ENCODE measurements at regions not wholly inside any gene's neighbourhood (a gene's known extent, or its start where the extent isn't known, plus 50 kb on each side); places are given as distances from the start of the nearest gene placed in this dataset.

DNA sequence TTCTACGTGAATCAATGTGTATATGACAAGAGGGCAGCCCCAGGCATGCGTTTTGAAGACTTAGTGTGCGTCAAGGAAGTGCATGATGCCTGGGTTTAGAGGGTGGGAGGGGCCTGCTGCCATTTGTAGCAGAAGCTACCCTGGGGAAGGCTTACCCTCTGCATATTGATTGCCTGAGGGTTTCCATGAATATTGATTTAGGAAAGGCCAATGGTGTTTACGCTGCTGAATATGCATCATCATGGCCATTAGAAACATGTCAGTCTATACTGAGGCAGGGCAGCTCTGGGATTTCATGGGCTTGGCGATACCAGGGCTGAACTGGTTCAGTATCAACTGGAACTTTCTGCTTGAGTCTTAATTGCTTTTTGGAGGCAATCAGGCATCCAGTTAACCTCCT is 259.3 kb downstream of the DCDC2C start:
- DNase-seq: no peak

DNA sequence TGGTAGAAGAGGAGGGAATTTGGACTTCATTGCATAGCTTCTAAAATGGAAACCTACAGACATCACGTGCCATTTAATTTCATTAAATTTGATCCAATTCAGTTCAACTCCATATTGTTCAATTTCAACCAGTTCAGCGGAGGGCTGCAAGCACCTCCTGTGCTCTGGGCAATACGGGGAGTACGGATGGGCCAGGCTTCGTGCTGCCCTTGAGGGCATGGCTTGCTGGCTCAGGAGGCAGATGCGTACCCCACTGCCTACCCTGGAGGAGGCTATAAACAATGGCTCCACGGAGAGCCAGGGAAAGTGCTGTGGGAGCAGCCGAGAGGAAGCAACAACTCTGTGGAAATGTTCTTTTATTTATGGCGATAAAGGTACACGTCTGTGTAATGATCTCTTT is 261.8 kb downstream of the DCDC2C start:
- DNase-seq: no peak

DNA sequence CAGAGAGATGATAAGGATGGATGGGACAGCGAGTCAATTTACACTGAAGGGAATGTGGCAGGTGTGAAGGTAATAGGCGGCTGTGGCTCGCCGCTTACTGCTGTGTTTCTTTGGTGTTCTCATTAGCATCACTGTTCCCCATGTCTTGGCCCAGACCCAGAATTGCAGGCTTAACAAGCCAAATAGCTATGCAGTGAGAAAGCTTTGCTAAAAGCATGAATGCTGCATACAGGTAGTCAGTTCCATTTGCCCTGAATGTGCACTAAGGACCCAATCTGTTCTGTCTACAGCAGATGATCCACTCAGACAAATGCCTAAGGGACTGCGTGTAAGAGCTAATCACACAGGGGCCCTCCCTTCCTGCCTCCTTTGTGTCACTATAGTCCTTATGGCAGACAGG is 262.6 kb downstream of the DCDC2C start:
- no peak for DNase-seq

DNA sequence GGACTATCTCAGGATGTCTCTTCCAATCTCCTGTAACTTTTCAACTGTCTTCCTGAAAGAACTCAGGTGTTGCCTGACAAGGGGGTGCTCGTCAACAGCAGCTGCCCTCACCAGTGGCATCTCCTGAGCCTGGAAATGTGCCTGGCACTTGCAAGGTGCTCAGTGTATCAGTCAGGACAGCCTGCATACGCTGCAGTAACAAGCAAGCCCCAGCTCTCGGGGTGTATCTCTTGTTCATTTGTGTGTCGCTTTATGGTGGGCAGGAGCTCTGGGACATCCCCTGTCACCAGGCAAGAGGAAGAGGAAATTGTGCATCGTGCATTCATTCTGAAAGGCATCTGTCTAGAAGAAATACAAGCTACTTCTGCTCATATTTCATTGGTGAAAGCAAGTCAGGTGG is 263.1 kb downstream of the DCDC2C start:
- no peak for DNase-seq

DNA sequence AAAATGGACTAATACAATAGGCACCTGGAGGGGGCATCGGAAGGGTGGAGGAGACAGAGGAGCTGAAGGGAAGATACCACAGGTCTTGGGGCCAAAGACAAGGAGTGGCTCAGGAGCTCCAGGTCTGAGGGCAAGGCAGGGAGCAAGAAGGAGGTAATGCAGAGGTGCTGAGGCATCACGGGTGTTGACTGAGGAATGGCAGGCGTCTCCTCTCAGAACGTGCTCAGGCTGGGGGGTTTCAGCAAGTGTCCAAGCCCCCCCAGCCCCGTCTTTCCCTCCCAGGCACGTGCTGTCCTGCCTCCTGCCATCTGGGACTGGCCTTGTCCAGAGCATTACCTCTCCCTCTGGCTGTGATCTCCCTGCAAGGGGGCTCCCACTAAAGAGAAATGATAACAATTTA is 265.4 kb downstream of the DCDC2C start:
- DNase-seq: no peak

DNA sequence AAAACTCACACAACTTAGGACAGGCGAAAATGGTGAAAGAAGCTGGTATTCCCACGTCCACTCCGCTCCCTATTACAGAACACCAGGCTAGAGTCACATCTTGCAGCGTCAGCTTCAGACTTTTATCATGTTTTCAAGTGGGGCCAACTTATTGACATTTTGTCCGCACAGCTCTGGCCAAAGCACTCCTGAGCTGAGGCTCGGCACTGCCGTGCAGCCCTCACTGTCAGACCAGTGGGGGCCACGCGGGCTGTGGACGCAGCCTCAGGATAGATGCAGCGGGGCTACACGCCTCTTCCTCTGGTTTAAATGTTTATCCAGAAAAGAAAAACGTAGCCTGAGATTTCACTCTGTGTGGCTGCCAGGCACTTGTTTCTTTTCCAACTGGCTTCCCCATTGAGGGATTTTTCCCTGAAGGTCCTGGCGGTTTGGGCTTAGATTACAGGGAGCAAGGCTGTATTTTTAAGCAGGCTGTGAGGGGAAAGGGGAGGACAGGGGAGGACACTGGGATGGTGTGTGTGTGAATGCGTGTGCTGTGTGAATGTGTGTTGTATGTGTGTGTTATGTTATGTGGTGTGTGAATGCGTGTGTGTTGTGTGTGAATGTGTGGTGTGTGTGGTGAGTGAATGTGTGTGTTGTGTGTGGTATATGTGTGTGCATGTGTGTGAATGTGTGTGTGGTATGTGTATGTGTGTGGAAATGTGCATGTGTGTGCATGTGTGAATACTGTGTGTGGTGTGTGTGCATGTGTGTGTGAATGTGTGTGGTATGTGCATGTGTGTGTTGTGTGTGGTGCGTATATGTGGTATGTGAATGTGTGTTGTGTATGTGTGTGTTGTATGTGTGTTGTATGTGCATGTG is 267.6 kb downstream of the DCDC2C start:
- no peak for DNase-seq

DNA sequence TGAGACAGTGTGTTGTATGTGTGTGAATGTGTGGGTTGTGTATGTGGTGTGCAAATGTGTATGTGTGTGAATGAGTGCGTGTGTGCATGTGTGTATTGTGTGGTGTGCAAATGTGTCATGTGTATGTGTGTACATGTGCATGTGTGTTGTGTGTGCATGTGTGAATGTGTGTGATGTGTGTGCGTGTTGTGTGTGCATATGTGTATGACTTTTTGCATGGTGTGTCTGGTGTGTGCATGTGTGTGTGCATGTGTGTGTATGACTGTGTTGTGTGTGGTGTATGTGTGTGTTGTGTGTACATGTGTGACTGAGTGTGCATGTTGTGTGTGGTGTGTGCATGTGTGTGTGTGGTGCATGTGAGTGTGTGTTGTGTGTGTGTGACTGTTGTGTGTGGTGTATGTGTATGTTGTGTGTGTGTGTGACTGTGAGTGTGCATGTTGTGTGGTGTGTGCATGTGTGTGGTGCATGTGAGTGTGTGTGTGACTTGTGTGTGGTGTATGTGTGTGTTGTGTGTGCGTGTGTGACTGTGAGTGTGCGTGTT is 268.3 kb downstream of the DCDC2C start:
- DNase-seq: no peak

DNA sequence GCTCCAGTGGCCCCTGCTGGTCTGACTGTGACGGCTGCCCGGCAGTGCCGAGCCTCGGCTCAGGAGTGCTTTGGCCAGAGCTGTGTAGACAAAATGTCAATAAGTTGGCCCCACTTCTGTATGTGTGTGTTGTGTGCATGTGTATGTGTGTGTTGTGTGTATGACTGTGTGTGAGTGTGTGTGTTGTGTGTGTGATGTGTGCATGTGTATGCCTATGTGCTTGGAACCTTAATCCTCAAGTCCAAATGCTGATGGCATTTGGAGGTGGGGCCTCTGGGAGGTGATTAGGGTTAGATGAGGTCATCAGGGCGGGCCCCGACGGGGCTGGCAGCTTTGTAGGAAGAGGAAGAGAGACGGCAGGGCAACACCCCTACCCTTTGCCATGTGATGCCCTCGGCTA is 269.0 kb downstream of the DCDC2C start:
- no peak for DNase-seq

DNA sequence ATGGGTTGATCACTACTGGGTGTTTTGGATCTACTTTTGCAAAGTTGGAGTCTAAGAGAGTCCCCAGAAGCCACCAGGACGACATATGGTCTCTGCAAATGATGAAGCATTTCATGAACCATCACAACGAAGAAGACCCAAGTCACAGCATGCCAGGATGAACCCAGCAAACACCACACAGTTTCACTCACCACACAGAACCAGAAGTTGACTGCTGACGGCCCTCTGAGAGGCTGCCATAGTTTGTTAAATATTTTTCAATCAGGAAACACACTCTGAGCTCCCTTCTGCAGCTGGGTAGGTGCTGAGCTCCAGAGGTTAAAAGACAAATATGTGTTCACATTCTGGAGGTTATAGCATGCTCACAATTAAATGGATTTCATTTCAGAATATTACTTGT is 271.4 kb downstream of the DCDC2C start:
- no peak for DNase-seq

DNA sequence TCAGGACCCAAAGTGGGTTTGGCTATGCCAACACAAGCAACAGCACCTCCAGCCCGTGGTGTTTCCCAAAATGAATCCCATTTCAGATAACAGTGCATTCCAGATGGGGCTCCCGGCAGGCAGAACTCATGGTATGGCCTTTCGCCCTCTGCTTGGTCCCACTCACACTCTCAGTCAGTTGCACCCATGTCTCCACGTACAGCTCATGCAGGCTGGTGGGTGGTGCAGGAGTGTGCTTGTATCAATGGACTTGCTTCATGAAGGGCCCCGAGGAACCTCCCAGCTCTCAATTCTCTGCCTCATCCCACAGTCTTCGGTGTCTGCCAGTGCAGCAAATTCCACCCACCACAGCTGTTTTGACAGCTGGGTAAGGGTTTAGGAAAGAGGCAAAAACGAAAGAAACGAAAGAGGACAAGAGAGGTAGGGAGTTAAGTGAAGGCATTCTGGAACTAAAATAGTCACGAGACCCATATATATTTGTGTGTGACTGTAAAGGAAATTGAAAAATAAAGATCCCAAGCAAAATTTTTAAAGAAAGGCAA is 278.1 kb downstream of the DCDC2C start:
- no peak for DNase-seq

DNA sequence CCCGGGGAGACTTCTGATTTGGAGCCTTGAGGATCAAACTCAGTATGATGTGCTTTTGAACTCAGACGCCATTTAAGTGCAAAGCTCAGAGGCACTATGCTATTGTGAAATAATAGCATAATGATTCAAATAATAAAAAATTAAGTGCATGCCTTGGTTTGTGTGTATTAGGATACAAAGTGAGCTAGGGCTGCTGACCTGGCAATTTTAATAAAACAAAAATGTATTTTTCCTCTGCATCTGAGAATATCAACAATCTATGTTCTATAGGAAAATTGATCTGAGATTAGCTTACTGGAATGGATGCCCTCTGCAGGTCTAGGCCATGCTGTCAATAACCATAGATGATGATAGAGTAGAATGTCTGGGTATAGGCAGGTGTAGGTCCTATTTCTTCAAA is 278.8 kb downstream of the DCDC2C start:
- DNase-seq: no peak

DNA sequence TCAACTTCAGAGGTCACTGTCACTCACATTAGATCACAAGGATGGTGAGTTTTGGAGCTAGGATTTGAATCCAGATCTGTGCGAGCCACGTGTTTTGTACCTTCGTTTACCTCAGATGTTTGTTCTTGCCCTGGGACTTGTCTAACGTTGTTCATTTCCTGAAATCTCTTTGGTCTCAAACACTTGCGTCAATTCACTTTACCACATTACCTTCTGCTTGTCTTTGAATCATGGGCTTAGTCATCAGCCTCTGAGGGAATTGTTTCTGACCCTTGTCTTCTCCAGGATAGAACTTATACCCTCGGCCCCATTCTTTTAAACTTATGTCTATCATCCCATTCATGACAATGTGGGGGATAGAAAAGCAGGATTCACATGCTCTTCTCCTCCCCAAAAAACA is 282.7 kb downstream of the DCDC2C start:
- no peak for DNase-seq

DNA sequence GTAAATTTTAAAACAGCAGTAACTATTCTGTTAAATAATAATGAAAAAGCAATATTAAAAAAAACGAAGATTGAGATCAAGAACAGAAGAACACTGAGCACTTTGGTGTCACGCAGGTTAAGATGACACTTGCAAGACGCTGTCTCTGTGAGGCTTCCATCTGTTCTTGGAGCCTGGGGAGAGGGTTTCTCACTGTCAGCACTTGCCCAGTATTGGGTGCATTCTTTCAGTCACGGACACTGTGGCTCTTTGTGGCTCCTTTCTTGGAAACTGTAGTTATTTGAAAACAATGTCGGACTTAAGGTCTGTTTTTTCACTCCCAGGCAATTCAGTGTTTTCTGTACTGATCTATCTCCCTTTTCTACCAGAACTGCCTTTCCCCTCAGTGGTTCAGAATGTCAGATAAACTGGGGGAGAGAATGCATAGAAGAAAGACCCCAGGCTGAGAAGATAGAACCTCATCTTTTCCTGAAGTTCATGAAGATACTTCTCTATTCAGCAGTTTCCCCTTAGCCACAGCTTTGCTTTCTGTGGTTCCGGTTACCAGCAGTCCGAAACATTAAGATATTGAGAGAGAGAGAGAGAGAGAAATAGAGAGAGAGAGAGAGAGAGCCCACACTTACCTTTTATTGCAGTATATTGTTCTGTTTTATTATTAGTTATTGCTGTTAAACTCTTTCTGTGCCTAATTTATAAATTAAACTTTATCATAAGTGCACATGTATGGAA is 283.3 kb downstream of the DCDC2C start:
- no peak for DNase-seq

DNA sequence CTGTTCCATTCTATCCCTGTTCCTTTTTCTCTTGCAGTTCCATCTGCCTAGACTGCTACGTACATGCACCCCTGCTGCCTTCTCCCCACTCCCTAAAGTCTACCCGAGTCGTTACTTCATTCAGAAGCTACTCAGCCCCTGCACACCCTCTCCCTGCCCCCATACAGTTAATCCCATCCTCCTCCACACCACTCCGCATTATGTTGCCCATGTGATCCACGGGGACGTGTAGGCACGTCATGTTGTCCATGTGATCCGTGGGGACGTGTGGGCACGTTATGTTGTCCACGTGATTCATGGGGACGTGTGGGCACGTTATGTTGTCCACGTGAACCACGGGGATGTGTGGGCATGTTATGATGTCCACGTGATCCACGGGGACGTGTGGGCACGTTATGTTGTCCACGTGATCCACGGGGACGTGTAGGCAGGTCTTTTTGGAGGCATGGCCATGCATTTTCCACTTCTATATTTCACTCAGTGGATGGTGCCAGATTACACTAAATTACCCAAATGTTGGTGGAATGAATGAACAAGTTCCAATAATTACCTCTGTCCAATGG is 299.5 kb downstream of the DCDC2C start:
- DNase-seq: no peak

DNA sequence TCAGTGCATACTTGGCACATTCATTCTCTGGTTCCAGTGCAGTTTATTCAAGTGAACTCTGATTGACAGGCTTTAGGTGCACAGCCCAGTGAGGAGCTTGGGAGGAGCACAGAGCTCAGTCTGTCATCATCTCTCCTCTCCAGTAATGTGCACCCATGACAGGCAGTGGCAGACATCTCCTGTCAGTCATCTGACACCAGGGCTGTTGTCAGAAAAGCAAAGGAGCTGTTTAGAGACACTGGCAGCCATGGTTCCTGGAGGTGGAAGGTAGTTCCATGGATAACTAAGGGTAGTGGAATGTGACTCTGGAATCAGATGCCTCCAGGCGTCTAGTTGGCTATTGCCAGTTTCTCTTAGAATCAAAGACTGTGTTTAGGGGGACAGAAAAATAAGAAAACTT is 308.8 kb downstream of the DCDC2C start:
- no peak for DNase-seq

DNA sequence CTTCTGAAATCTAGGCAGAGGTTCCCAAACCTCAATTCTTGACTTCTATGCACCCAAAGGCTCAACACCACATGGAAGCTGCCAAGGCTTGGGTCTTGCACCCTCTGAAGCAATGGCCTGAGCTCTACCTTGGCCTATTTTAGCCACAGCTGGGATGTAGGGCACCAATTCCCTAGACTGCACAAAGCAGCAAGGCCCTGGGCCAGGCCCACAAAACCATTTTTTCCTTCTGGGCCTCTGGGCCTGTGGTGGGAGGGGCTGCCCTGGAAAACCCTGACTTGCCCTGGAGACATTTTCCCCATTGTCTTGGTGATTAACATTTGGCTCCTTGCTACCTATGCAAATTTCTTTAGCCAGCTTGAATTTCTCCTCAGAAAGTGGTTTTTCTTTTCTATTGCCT is 315.2 kb downstream of the DCDC2C start:
- DNase-seq: no peak

DNA sequence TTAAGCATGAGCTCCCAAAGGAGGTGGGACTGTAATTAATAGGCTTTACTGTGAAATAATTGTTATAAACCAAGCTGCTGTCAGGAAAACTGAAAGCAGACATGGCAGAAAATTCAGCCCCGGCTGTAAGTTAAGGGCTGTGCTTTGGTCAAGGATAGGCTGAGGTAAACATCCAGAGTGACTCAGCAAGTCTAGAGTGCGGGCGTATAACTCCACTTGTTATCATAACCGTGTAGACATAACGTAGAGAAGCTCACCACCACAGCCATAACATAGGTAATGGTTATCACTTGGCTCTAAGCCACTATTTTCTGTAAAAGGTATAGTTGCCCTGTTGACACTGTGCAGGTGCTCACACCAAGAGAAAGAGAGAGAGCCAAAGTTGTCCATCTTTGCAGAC is 316.8 kb downstream of the DCDC2C start:
- DNase-seq: no peak

DNA sequence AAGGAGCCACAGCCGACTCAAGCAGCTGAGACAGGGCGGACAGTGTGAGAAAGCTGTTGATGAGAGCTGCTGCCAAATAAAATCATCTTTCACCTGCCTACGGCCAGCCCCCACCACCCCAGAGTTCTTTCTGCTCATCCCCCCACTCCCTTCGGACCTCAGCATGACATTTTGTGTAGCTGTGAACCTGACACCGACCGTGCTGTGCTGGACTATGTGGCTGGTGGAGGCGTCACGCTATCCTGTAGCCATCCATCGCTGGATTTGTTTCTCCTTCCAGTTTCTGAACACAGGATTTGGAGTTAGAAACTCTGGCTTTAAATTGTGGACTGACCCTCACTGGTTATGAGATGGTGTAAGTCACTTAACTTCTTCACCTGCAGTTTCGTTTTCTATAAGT is 317.3 kb downstream of the DCDC2C start:
- DNase-seq: no peak

DNA sequence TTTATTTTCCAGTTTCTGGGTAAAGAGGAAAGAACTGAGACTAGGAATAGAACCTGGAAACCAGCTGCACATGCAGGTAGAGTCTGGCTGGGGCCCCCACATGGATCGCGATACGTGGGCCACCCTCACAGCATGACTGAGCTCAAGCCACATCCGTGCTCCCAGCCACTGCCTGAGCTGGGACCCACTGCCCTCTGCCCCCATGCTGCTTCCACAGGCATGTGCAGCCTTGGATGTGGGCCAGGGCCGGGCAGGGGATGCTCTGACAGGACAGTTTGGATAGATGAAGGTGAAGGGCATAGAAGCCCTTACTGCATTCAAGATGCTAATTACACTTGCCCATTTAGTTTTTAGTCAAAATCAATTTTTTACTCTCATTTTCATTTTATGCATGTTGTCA is 321.2 kb downstream of the DCDC2C start:
- DNase-seq: no peak

DNA sequence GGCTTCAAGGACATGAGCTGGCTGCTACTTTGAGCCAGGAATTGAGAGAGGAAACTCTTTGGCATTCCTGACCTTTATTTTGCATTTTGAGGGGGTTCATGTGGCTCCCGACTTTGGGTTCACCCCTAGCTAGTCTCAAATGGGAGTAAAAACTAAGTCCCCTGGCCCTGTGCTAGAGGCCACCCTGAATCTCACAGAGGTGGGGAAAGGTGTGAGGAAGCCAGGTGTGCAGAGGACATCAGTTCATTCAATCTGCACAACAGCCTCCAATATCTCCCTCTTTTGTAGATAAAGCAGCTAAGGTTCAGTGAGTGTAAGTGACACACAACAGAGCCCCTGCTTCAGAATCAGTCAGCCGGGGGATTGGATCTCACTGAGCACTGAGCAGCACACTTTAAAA is 325.7 kb downstream of the DCDC2C start:
- DNase-seq: no peak

DNA sequence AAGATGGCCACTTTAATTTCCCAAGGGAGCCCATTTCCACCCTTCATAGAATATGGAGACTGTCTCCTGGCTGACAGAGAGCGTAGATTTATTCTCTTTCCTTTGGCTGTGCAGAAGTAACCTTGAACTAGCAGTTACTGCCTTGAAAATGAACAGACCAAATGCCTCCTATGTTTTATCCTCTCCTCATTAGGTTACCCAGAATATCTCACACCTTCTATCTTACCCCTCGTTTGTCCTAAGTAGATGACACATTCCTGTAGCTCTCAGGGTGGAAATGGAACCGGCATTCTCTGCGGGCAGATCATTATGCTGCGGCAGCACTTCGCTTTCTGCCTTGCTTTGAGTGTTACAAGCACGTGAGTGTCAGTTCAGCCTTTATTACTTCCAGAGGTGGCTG is 336.5 kb downstream of the DCDC2C start:
- DNase-seq: no peak

DNA sequence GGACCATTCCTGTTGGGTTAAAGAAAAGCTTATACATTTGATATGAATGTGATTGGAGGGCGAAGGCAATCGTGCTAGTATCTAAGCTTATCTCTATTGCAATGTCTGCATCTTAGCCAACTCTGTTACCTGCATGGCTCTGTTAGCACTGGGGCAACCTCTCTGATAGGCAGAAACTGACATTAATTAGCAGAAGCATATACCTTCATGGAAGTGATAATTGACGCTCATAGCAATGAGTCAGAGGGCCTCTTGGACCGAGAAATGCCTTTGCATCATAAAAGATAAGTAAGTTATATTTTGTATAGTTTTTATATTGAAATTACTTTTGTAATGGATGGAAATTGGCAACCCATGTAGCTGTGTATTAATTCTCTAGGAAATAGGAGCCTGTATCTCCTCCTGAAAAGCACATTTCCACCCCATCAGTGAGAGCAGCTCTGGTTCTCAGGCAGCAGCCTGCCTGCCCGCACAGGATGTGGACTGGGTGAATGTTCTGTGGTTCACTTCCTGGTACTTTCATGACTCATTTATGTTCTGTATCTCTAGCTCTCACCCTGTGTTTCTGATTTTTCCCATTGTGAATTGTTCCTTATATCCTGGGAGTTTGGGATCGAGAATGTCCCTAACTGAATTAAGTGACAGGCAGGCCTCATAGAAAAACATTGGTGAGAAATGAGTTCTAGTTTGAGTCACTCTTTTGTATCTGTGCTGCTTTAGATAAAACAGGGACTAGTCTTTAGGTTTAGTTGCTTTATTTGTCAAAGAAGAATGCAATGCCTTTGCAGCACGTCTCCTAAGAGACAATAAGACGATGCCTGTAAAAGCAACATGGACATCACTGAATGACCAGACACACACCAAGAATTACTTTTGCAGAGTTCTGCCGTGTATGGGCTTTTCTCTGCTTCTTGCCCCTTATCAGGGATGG is 344.9 kb downstream of the DCDC2C start:
- DNase-seq: no peak

DNA sequence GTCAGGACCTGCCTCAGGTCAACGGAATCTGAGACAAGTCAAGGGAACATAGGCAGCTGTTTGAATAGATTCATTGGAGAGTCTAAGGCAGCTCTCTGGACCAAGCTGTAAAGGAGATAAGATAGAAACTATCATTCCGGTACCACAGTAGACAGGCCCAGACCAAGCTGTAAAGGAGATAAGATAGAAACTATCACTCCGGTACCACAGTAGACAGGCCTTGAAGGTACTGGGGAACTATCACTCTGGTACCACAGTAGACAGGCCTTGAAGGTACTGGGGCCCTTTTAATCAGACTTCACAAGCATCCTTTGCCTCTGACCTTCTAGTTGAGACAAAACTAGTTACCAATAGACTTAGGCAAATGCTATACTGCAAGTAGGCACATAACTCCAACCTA is 346.1 kb downstream of the DCDC2C start:
- no peak for DNase-seq

Data from SIG-M5 (cell line).